GM19463 (cell line): ENCODE measurements at regions not wholly inside any gene's neighbourhood (a gene's known extent, or its start where the extent isn't known, plus 50 kb on each side); places are given as distances from the start of the nearest gene placed in this dataset.

Source experiments
- ATAC-seq: cut with Tn5 transposase; IDR thresholded peaks from one replicate; pipeline ENCODE4 v1.9.1; 2021; ENCODE audit warnings: mild to moderate bottlenecking, moderate library complexity; ENCODE audit not compliant: unreplicated experiment

GRCh38 chr13:31049833-31050232 lies 111.9 kb downstream of the HSPH1 start:
- no peak for ATAC-seq

- no peak for ATAC-seq
Measured at GRCh38 chr13:31049083-31049482, 112.6 kb downstream of the HSPH1 start.

DNA sequence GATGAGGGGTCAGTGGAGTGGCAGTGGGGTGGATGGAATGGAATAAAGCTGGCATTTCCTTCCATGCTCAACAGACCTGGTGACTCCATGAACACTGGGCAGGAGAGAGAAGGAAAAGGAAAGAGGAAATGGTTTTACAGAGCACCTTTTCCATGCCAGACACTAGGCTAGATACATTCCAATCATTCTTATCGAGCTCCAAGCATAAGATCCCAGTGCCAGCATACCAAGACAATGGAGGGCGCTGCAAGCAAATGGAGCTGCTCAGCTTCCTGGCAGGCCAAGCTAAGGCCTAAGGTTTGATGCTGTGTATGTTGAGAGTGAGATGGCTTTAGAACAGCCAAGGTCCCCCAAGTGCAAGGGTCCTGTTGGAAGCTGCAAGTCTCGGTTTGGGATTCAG lies 113.2 kb downstream of the HSPH1 start:
- no peak for ATAC-seq

GRCh38 chr13:31046711-31047279 lies 114.3 kb downstream of the TEX26 start:
- no peak for ATAC-seq

GRCh38 chr13:31045286-31046081 lies 113.0 kb downstream of the TEX26 start:
- ATAC-seq = peak; percentile 66

GRCh38 chr13:31044364-31045285 lies 112.2 kb downstream of the TEX26 start:
- peak; percentile 58 for ATAC-seq

DNA sequence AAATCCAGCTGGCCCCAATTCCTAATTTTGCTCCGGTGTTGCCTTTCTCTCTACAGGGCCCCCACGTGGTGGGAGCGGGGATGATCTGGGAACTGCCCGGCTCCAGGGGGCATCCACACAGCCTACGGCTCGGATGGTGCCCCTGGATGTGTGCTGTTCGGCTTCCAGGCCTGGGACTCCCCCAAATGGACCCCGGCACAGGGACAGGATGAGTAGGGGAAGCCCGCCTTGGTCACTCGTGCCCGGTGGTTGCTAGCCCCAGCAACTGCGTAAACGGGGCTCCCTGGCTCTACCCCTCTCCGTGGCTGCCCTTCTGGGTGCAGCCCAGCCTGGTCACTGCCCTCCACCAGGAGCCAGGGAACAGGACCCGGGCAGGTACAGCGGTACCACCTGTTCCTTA lies 111.5 kb downstream of the TEX26 start:
- peak; percentile 3 for ATAC-seq

GRCh38 chr13:31042481-31043165 lies 110.2 kb downstream of the TEX26 start:
- ATAC-seq = no peak

DNA sequence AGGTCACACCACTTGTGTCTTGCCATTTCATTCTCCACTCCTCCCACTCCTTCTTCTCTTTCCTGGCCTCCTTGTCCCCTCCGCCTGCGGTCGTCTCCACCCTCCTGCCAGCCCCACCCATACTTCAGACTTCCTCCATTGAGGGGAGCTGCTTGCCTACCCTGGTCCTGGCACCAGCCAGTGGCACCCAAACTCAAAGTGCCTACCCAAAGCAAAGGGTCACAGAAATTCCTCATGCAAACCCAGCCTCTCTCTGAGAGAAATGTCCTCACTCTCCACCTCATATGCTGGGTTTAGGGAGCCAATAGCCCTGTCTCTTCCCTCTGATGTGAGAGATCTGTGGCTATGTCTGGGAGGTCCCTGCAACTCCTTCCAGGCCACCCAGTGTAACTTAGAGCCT lies 109.6 kb downstream of the TEX26 start:
- ATAC-seq = no peak

DNA sequence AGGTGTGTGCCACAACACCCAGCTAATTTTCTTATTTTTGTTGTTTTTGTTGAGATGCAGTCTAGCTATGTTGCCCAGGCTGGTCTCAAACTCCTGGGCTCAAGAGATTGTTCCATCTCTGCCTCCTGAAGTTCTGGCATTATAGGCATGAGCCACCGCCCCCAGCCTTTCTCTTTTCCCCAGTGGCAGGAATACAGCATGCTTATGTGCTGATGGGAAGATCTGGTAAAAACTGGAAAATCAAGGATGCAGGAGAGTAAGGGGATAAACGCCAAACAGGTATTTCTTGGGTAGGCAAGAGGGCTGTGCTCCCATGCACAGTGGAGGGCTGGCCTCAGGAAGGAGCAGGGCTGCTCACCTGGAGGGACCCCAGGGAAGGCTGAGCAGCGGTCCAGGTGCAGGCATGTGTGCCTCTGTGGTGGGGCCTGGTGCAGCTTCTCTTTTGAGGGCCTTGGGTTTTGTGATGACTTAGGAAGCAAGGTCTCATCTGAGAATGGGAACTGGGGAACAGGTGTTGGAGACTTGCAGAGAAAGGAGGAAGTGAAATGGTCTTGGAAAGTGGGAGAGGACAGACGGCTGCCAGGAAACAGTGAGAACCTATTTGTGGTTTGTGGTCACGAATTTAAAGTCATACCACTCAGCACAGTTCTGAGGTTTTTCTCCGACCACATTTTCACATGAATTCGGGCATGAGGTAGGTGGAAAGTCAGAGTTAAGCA lies 106.5 kb downstream of the TEX26 start:
- ATAC-seq = peak; percentile 76

GRCh38 chr13:31037874-31038500 lies 105.5 kb downstream of the TEX26 start:
- no peak for ATAC-seq

GRCh38 chr13:31036731-31037695 lies 104.6 kb downstream of the TEX26 start:
- no peak for ATAC-seq

DNA sequence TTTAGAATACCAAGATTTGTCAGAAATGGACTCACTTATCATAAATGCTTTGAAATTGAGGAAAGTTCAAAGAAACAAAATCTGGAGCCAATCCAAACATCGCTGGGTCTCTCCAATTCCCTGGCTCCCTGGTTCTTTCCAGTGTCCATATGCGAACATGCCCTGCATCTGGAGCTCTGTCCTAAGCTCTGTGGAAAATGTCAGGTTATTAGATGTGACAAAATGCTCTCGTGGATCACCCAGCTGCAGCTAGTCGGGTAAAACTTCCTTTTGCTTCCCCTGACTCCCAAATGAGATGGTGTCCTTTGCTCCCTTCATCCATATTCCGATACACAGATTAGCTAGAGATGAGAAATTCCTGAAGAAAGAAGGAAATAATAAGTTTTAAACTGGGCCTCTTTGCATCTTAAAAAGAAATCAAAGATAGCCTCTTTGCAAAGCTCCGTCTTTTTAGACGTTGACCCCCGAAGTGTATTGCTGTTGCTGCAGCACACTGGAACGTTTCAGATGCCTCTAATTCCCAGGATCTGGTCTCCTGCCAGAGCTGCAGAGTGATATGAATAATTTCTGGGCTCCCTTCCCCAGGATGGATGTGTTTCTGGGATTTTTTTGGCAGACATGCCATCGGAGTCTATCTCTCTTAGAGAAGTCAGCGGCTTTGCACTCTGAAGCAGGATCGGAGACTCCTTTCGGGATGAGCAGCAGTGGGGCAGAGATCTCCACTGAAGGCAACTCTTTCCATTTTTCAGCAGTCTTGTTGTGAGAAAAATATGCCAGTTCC lies 102.9 kb downstream of the TEX26 start:
- ATAC-seq = no peak

DNA sequence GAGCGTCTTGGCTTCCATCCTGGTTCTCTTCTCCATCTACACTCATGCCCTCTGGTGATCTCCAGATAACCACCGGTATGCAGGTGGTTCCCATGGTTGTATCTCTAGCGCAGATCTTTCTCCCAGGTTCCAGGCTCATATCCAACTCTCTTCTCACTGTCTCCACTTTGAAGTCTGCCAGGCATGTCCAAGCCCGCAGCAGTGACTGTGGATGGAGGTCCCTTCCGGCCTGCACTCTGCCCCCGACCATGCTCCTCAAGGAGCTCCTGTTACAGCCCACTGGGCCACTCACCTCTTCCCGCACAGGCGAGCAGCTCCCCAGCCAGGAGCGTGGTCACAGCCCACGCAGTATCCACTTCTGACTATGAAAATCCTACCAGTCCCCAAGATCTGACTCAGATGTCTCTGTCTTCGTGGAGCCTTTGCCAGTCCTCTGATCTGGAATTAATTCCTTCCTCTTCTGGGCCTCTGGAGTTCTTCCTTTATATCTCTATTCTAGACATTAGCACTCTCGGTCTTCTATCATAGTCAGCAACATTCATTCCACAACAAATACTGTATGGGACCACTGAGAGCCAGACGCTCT lies 100.2 kb downstream of the TEX26 start:
- ATAC-seq = no peak

DNA sequence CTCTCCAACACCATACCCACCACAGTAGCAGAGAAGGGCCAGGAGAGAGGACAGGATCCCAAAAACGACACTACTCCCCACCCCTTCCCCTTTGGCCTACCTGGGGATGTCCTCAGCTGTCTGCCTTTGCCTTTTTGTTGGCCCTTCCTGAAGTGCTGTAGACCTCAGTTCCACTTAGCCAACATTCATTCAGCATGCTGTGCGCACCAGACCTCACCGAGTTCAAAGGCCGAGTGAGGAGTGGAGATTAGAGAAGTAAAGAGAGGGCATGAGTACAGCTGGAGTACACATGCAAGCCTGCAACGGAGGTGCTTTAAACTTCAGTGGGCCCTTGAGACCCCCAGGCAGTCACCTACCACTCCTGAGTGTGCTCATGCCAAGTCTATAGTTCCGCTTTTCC lies 99.0 kb downstream of the TEX26 start:
- no peak for ATAC-seq

DNA sequence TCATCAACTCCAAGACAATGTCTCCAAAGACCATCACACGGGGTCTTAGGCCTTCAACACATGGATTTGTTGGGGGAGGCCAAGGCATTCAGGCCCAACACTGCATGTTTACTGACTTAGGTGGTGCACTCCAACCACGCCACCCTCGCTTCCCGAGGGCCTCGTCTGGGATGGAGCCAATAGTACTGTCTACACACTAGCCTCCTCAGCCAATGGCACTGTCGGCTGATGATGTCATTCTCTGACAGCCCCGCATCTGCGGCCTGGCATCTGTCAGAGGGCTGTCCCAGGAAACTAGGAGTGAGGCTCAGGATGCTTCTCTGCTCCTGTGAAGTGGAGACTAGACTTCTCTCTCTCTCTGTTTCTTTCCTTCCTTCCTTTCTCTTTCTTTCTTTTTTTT lies 96.6 kb downstream of the TEX26 start:
- ATAC-seq = no peak

DNA sequence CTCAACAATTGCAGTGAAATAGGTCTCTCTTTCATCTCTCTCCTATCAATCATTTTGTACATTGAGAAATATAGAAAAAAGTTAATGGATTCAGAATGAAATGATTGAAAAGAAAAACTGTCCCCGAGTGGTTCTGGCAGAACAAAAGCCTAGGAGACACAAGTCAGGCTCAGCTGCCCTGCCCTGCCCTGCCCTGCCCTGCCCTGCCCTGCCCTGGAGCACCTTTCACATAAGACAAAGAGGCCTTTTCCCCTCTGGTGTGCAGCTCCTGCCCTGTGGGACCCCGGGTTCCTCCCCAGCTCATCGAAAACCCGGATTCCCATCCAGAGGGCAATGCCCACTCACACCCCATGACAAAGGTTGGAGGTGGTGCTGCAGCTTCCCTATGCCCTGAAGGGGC lies 94.7 kb downstream of the TEX26 start:
- no peak for ATAC-seq
